ENCODE measurements at regions not wholly inside any gene's neighbourhood (a gene's known extent, or its start where the extent isn't known, plus 50 kb on each side); places are given as distances from the start of the nearest gene placed in this dataset.

- TF ChIP-seq ZFP30 (CRISPR knock-in tag; IDR thresholded peaks at IDR 0.05) (no peak), CREB5 (CRISPR knock-in tag; IDR thresholded peaks at IDR 0.05; ENCODE audit: low read depth) (no peak), ESRRG (CRISPR knock-in tag; IDR thresholded peaks at IDR 0.05) (no peak), TSHZ2 (CRISPR knock-in tag; IDR thresholded peaks at IDR 0.05) (no peak), ZNF8 (CRISPR knock-in tag; IDR thresholded peaks at IDR 0.05) (no peak), ZNF565 (CRISPR knock-in tag; conservative IDR thresholded peaks at IDR 0.05; ENCODE audit: low read depth) (no peak), GLIS3 (CRISPR knock-in tag; IDR thresholded peaks at IDR 0.05) (no peak), PATZ1 (CRISPR knock-in tag; IDR thresholded peaks at IDR 0.05; ENCODE audit: borderline replicate concordance) (no peak), TCF4 (CRISPR knock-in tag; IDR thresholded peaks at IDR 0.05; ENCODE audit: borderline replicate concordance) (no peak), TOX (CRISPR knock-in tag; IDR thresholded peaks at IDR 0.05; ENCODE audit: borderline replicate concordance) (no peak), ARNTL (CRISPR knock-in tag; IDR thresholded peaks at IDR 0.05; ENCODE audit: borderline replicate concordance, low read depth) (no peak), ZC3H10 (CRISPR knock-in tag; IDR thresholded peaks at IDR 0.05) (no peak), POU6F1 (CRISPR knock-in tag; IDR thresholded peaks at IDR 0.05; ENCODE audit: borderline replicate concordance, low read depth) (no peak)
Measured at GRCh38 chr9:118177241-118177640, 473.0 kb downstream of the TLR4 start.
